Fibroblast of lung (primary cell): ENCODE measurements at regions not wholly inside any gene's neighbourhood (a gene's known extent, or its start where the extent isn't known, plus 50 kb on each side); places are given as distances from the start of the nearest gene placed in this dataset.

Experiments used
- EZH2 ChIP-seq: IDR thresholded peaks from 2 replicates; pipeline ENCODE4 v1.5.1; 2012; ENCODE audit warnings: low read length, control low read depth, mild to moderate bottlenecking; ENCODE audit errors: missing control alignments
- TF ChIP-seq, protein P1 (sequence below), 2 donors: IDR thresholded peaks in 1 of 2; conservative IDR thresholded peaks in 1 of 2; 1 replicate in 1 of 2; 2 replicates in 1 of 2; pipeline ENCODE4 v1.5.1; 2011 to 2012; ENCODE audit warnings: low read length in 2 of 2, control low read depth in 1 of 2, inconsistent platforms in 1 of 2, low read depth in 1 of 2, mild to moderate bottlenecking in 1 of 2

DNA sequence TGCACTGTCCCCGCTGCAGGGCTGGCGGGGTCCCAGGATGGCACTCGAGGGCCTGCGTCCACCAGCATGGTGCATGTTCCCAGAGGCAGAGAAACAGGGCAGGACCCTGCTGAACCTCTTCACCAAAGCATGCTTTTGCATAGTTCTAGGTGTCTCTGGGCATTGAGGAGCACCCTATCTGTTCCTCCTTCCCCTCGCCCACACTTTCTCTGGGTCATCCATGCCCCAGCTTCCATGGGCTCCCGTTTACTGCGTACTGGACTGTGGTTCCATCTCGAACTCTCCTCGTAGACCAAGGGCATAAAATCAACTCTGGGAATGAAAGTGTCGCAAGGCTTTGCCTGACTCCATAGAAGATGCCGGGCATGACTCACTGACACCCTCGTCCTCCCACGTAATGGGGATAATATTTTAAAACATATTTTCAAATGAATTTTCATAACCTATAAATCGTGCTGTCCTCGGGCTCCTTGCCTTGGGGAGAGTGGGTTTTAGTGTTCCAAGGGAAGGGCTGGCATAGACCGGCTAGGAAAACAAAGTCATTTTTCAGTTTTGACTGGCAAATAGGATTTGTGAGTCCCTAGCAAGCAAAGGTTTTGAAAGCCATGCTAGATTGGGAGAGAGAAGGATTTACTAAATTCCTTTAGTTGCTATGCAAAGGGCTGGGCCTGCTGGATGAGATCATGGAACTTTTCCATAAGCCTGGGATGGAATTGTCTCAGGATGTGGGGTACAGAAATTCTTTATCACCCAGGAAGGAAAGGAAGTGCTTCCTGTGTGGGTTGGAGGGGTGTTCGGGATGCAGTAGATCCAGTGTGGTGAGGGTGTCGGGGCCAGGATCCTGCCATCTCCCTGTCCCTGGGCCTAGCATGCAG lies 498.7 kb upstream of the MKI67 start:
- TF ChIP-seq, protein P1, sequence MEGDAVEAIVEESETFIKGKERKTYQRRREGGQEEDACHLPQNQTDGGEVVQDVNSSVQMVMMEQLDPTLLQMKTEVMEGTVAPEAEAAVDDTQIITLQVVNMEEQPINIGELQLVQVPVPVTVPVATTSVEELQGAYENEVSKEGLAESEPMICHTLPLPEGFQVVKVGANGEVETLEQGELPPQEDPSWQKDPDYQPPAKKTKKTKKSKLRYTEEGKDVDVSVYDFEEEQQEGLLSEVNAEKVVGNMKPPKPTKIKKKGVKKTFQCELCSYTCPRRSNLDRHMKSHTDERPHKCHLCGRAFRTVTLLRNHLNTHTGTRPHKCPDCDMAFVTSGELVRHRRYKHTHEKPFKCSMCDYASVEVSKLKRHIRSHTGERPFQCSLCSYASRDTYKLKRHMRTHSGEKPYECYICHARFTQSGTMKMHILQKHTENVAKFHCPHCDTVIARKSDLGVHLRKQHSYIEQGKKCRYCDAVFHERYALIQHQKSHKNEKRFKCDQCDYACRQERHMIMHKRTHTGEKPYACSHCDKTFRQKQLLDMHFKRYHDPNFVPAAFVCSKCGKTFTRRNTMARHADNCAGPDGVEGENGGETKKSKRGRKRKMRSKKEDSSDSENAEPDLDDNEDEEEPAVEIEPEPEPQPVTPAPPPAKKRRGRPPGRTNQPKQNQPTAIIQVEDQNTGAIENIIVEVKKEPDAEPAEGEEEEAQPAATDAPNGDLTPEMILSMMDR (conservative IDR thresholded peaks at IDR 0.05 in 1 of 2, IDR thresholded peaks at IDR 0.05 in 1 of 2; ENCODE audit: low read depth in 1 of 2, low read length in 2 of 2): no peak
- TF ChIP-seq EZH2: no peak
